HG03196 (cell line): ENCODE measurements at regions not wholly inside any gene's neighbourhood (a gene's known extent, or its start where the extent isn't known, plus 50 kb on each side); places are given as distances from the start of the nearest gene placed in this dataset.
"Not testable (repeated sequence)": the region's sequence is repeated elsewhere in the genome, so short reads cannot be mapped to it uniquely, and the experiment has no call there.

Source experiments
- ATAC-seq: cut with Tn5 transposase; IDR thresholded peaks from one replicate; pipeline ENCODE4 v1.9.1; 2021; ENCODE audit not compliant: unreplicated experiment

GRCh38 chr11:16605894-16606783, 132.3 kb upstream of the C11orf58 start:
- peak; percentile 90 for ATAC-seq

GRCh38 chr11:16605389-16605893, 133.0 kb upstream of the C11orf58 start:
- ATAC-seq = no peak

GRCh38 chr11:16604794-16605388, 133.6 kb upstream of the C11orf58 start:
- ATAC-seq = no peak

GRCh38 chr11:16603890-16604793, 134.3 kb upstream of the C11orf58 start:
- no peak for ATAC-seq

- ATAC-seq = no peak
Measured at GRCh38 chr11:16603245-16603644, 135.2 kb upstream of the C11orf58 start.

GRCh38 chr11:16598906-16599305, 139.5 kb upstream of the C11orf58 start:
- no peak for ATAC-seq

- ATAC-seq = no peak
Measured at GRCh38 chr11:16598032-16598431, 140.4 kb upstream of the C11orf58 start.

GRCh38 chr11:16596231-16596630, 142.2 kb upstream of the C11orf58 start:
- ATAC-seq = no peak

- no peak for ATAC-seq
Measured at GRCh38 chr11:16591157-16591556, 147.3 kb upstream of the C11orf58 start.

- ATAC-seq = no peak
Measured at GRCh38 chr11:16587670-16588069, 150.8 kb upstream of the C11orf58 start.

- ATAC-seq = no peak
Measured at GRCh38 chr11:16584569-16584968, 153.9 kb upstream of the C11orf58 start.

- not testable (repeated sequence) for ATAC-seq
Measured at GRCh38 chr11:16581078-16581477, 157.4 kb upstream of the C11orf58 start.

- no peak for ATAC-seq
Measured at GRCh38 chr11:16577490-16577889, 161.0 kb upstream of the C11orf58 start.

GRCh38 chr11:16574889-16575288, 163.6 kb upstream of the C11orf58 start:
- not testable (repeated sequence) for ATAC-seq

GRCh38 chr11:16572945-16573344, 165.5 kb upstream of the C11orf58 start:
- no peak for ATAC-seq

- ATAC-seq = no peak
Measured at GRCh38 chr11:16561150-16561549, 177.3 kb upstream of the C11orf58 start.

GRCh38 chr11:16558494-16558893, 180.0 kb upstream of the C11orf58 start:
- no peak for ATAC-seq

- ATAC-seq = no peak
Measured at GRCh38 chr11:16555956-16556355, 182.5 kb upstream of the C11orf58 start.

- no peak for ATAC-seq
Measured at GRCh38 chr11:16554361-16554760, 184.1 kb upstream of the C11orf58 start.

- ATAC-seq = no peak
Measured at GRCh38 chr11:16547879-16548278, 190.6 kb upstream of the C11orf58 start.

GRCh38 chr11:16543642-16544041, 187.3 kb upstream of the SOX6 start:
- no peak for ATAC-seq
